ENCODE measurements at regions not wholly inside any gene's neighbourhood (a gene's known extent, or its start where the extent isn't known, plus 50 kb on each side); places are given as distances from the start of the nearest gene placed in this dataset.

GRCh38 chr21:27721675-27722074 lies 754.8 kb upstream of the ADAMTS5 start:
- dilution Hi-C loops (cut with MboI; ENCODE audit: extremely low pct_ligation_motif_present, low sequenced_read_pairs), result no loop called here

GRCh38 chr21:27719226-27719625 lies 752.3 kb upstream of the ADAMTS5 start:
- H3K9me3 ChIP-seq (ENCODE audit: control insufficient read depth, low read depth, low read length), result no peaks in the 10 kb centered on the region
- H3K79me2 ChIP-seq (ENCODE audit: control insufficient read depth, insufficient read depth, low read length), result no peaks in the 10 kb centered on the region
- no peak overlapping the region for H3K4me2 ChIP-seq (ENCODE audit: control insufficient read depth, extremely low read depth, insufficient read depth, low read depth, low read length)
- H3K9ac ChIP-seq (ENCODE audit: control insufficient read depth, extremely low read depth, insufficient read depth, low read length), result no peak overlapping the region
- FAIRE-seq, result no peak
- H3K4me1 ChIP-seq (ENCODE audit: control insufficient read depth, extremely low read depth, insufficient read depth, low read length), result peaks cover 9% of the 10 kb centered on the region
- H3K27me3 ChIP-seq (ENCODE audit: control insufficient read depth, extremely low read depth, insufficient read depth, low read length), result no peaks in the 10 kb centered on the region
- H3K27ac ChIP-seq (ENCODE audit: control insufficient read depth, insufficient read depth, low read length), result no peak overlapping the region
- H2AFZ ChIP-seq (ENCODE audit: control insufficient read depth, low read length), result no peak overlapping the region
- H3K4me3 ChIP-seq (ENCODE audit: control insufficient read depth in 2 of 3, extremely low read depth in 1 of 3, insufficient read depth in 2 of 3, low read depth in 1 of 3, low read length in 3 of 3), result no peak overlapping the region
- no peaks in the 10 kb centered on the region for H3K36me3 ChIP-seq (ENCODE audit: control insufficient read depth in 2 of 2, extremely low read depth in 1 of 2, insufficient read depth in 2 of 2, low read length in 2 of 2)
- TF ChIP-seq EZH2 (IDR thresholded peaks at IDR 0.05; ENCODE audit: low read length) (no peak), CTCF (optimal IDR thresholded peaks at IDR 0.05 in 1 of 3, IDR thresholded peaks at IDR 0.05 in 1 of 3, conservative IDR thresholded peaks at IDR 0.05 in 1 of 3; ENCODE audit: extremely low read depth in 1 of 3, insufficient read depth in 2 of 3, low read length in 3 of 3) (no peak)
- H3K9me1 ChIP-seq (ENCODE audit: control insufficient read depth, extremely low read depth, insufficient read depth, low read length), result no peaks in the 10 kb centered on the region
- DNase-seq (ENCODE audit: low read depth, low spot score), result no peak
- no peaks in the 10 kb centered on the region for H4K20me1 ChIP-seq (ENCODE audit: control insufficient read depth, extremely low read depth, insufficient read depth, low read length)
- dilution Hi-C loops (cut with MboI; ENCODE audit: extremely low pct_ligation_motif_present, low sequenced_read_pairs), result no loop called here

More at GRCh38 chr21:27721675-27722074, 754.8 kb upstream of the ADAMTS5 start:
- Histone ChIP-seq H3K4me1 (ENCODE audit: control insufficient read depth, extremely low read depth, insufficient read depth, low read length) (peaks cover 9% of the 10 kb centered on the region), H3K36me3 (ENCODE audit: control insufficient read depth in 2 of 2, extremely low read depth in 1 of 2, insufficient read depth in 2 of 2, low read length in 2 of 2) (no peaks in the 10 kb centered on the region), H4K20me1 (ENCODE audit: control insufficient read depth, extremely low read depth, insufficient read depth, low read length) (no peaks in the 10 kb centered on the region), H3K79me2 (ENCODE audit: control insufficient read depth, insufficient read depth, low read length) (no peaks in the 10 kb centered on the region), H3K9ac (ENCODE audit: control insufficient read depth, extremely low read depth, insufficient read depth, low read length) (no peak overlapping the region), H3K4me2 (ENCODE audit: control insufficient read depth, extremely low read depth, insufficient read depth, low read depth, low read length) (no peak overlapping the region), H3K9me1 (ENCODE audit: control insufficient read depth, extremely low read depth, insufficient read depth, low read length) (no peaks in the 10 kb centered on the region), H3K4me3 (ENCODE audit: control insufficient read depth in 2 of 3, extremely low read depth in 1 of 3, insufficient read depth in 2 of 3, low read depth in 1 of 3, low read length in 3 of 3) (no peak overlapping the region), H2AFZ (ENCODE audit: control insufficient read depth, low read length) (peak overlapping the region; percentile 13), H3K27me3 (ENCODE audit: control insufficient read depth, extremely low read depth, insufficient read depth, low read length) (no peaks in the 10 kb centered on the region), H3K9me3 (ENCODE audit: control insufficient read depth, low read depth, low read length) (no peaks in the 10 kb centered on the region), H3K27ac (ENCODE audit: control insufficient read depth, insufficient read depth, low read length) (no peak overlapping the region)
- no peak for TF ChIP-seq EZH2 (IDR thresholded peaks at IDR 0.05; ENCODE audit: low read length)
- no peak for TF ChIP-seq CTCF (optimal IDR thresholded peaks at IDR 0.05 in 1 of 3, IDR thresholded peaks at IDR 0.05 in 1 of 3, conservative IDR thresholded peaks at IDR 0.05 in 1 of 3; ENCODE audit: extremely low read depth in 1 of 3, insufficient read depth in 2 of 3, low read length in 3 of 3)
- no peak for DNase-seq (ENCODE audit: low read depth, low spot score)
- FAIRE-seq, result no peak
